Osteoblast (primary cell): ENCODE measurements at regions not wholly inside any gene's neighbourhood (a gene's known extent, or its start where the extent isn't known, plus 50 kb on each side); places are given as distances from the start of the nearest gene placed in this dataset.

Experiments
- DNase-seq: peaks from one replicate; pipeline ENCODE4 v3.0.0; 2011; ENCODE audit warnings: low spot score, mixed read lengths; ENCODE audit not compliant: insufficient read length; ENCODE audit errors: missing footprints
- H2AFZ ChIP-seq: 2 replicates; pipeline ENCODE4 v1.6.0; 2011; ENCODE audit warnings: mild to moderate bottlenecking, low read length
- H3K27ac ChIP-seq: 2 replicates; pipeline ENCODE4 v1.5.1; 2011; ENCODE audit warnings: mild to moderate bottlenecking, low read depth, low read length, moderate library complexity
- H3K27me3 ChIP-seq: 2 replicates; pipeline ENCODE4 v1.6.0; 2012; ENCODE audit warnings: mild to moderate bottlenecking, control low read depth, inconsistent platforms, low read length, moderate library complexity; ENCODE audit not compliant: insufficient read depth
- H3K36me3 ChIP-seq: 2 replicates; pipeline ENCODE4 v1.5.1; 2011; ENCODE audit warnings: mild to moderate bottlenecking, low read length, control low read depth, moderate library complexity; ENCODE audit not compliant: insufficient read depth
- H3K4me1 ChIP-seq: 2 replicates; pipeline ENCODE4 v1.5.1; 2011; ENCODE audit warnings: mild to moderate bottlenecking, low read length, control low read depth, moderate library complexity; ENCODE audit not compliant: insufficient read depth
- H3K4me2 ChIP-seq: 2 replicates; pipeline ENCODE4 v1.6.0; 2011; ENCODE audit warnings: mild to moderate bottlenecking, low read length; ENCODE audit not compliant: insufficient read depth
- H3K4me3 ChIP-seq: fragments of 200-600 bp; sonication (generic); 3 replicates; pipeline ENCODE4 v1.5.1; 2012; ENCODE audit warnings: mild to moderate bottlenecking, low read length, inconsistent platforms; ENCODE audit not compliant: insufficient read depth
- H3K79me2 ChIP-seq: 2 replicates; pipeline ENCODE4 v1.6.0; 2012; ENCODE audit warnings: mild to moderate bottlenecking, low read length, control low read depth, inconsistent platforms; ENCODE audit not compliant: insufficient read depth
- H3K9me3 ChIP-seq: 2 replicates; pipeline ENCODE4 v1.5.1; 2011; ENCODE audit warnings: low read depth, low read length, control low read depth
- H4K20me1 ChIP-seq: 2 replicates; pipeline ENCODE4 v1.6.0; 2012; ENCODE audit warnings: mild to moderate bottlenecking, low read length, control low read depth; ENCODE audit not compliant: insufficient read depth
- CTCF ChIP-seq: IDR thresholded peaks from 2 replicates; pipeline ENCODE4 v1.5.1; 2011; ENCODE audit warnings: mild to moderate bottlenecking, low read depth, low read length, moderate library complexity; ENCODE audit errors: extremely low read depth

- Histone ChIP-seq H3K79me2 (no peaks in the 10 kb centered on the region), H3K4me1 (no peaks in the 10 kb centered on the region), H3K4me3 (no peak overlapping the region), H3K36me3 (no peaks in the 10 kb centered on the region), H3K27ac (no peak overlapping the region), H3K9me3 (no peaks in the 10 kb centered on the region), H3K4me2 (no peak overlapping the region), H4K20me1 (no peaks in the 10 kb centered on the region), H2AFZ (no peak overlapping the region), H3K27me3 (no peaks in the 10 kb centered on the region)
- no peak for DNase-seq
- peak; percentile 70 for TF ChIP-seq CTCF
These were observed 66.1 kb upstream of the NXPH2 start for GRCh38 chr2:138846216-138846821.

- no peaks in the 10 kb centered on the region for H3K36me3 ChIP-seq
- no peak for DNase-seq
- no peak overlapping the region for H3K4me2 ChIP-seq
- no peak overlapping the region for H3K4me3 ChIP-seq
- no peaks in the 10 kb centered on the region for H3K4me1 ChIP-seq
- H3K27me3 ChIP-seq, result no peaks in the 10 kb centered on the region
- H2AFZ ChIP-seq, result no peak overlapping the region
- no peaks in the 10 kb centered on the region for H4K20me1 ChIP-seq
- TF ChIP-seq CTCF, result no peak
- no peaks in the 10 kb centered on the region for H3K9me3 ChIP-seq
- H3K79me2 ChIP-seq, result no peaks in the 10 kb centered on the region
- H3K27ac ChIP-seq, result no peak overlapping the region
These were observed 62.2 kb upstream of the NXPH2 start for GRCh38 chr2:138842341-138842740.

- Histone ChIP-seq H4K20me1 (no peaks in the 10 kb centered on the region), H3K36me3 (no peaks in the 10 kb centered on the region), H3K79me2 (no peaks in the 10 kb centered on the region), H3K27ac (no peak overlapping the region), H3K4me2 (no peak overlapping the region), H3K4me1 (no peaks in the 10 kb centered on the region), H3K9me3 (no peaks in the 10 kb centered on the region), H3K27me3 (no peaks in the 10 kb centered on the region), H3K4me3 (no peak overlapping the region), H2AFZ (no peak overlapping the region)
- no peak for TF ChIP-seq CTCF
- DNase-seq, result no peak
These were observed 61.3 kb upstream of the NXPH2 start for GRCh38 chr2:138841459-138841858.

- H2AFZ ChIP-seq, result no peak overlapping the region
- no peak for DNase-seq
- H3K4me1 ChIP-seq, result no peaks in the 10 kb centered on the region
- H3K9me3 ChIP-seq, result no peaks in the 10 kb centered on the region
- no peaks in the 10 kb centered on the region for H3K79me2 ChIP-seq
- H3K27ac ChIP-seq, result no peak overlapping the region
- no peak overlapping the region for H3K4me2 ChIP-seq
- no peaks in the 10 kb centered on the region for H4K20me1 ChIP-seq
- H3K4me3 ChIP-seq, result no peak overlapping the region
- H3K27me3 ChIP-seq, result no peaks in the 10 kb centered on the region
- H3K36me3 ChIP-seq, result no peaks in the 10 kb centered on the region
- TF ChIP-seq CTCF, result no peak
These were observed 58.8 kb upstream of the NXPH2 start for GRCh38 chr2:138838851-138839620.
